Keratinocyte (primary cell): ENCODE measurements at regions not wholly inside any gene's neighbourhood (a gene's known extent, or its start where the extent isn't known, plus 50 kb on each side); places are given as distances from the start of the nearest gene placed in this dataset.

Experiments
- DNase-seq: peaks from one replicate; pipeline ENCODE4 v3.0.0-alpha.2; 2011; ENCODE audit warnings: low read depth, missing footprints, low spot score
- FAIRE-seq: peaks from 2 replicates; lab custom pipeline; 2011; peaks lifted over from hg19 to GRCh38; lab: Jason Lieb, UNC
- H2AFZ ChIP-seq: 2 replicates; pipeline ENCODE4 v1.6.0; 2012; ENCODE audit warnings: low read length, control low read depth, inconsistent platforms; ENCODE audit not compliant: control insufficient read depth
- H3K27ac ChIP-seq: 2 replicates; pipeline ENCODE4 v1.5.1; 2011; ENCODE audit warnings: low read length; ENCODE audit not compliant: control insufficient read depth, insufficient read depth
- H3K27me3 ChIP-seq: 3 replicates; pipeline ENCODE4 v1.6.0; 2011; ENCODE audit warnings: low read length; ENCODE audit not compliant: control insufficient read depth, insufficient read depth; ENCODE audit errors: extremely low read depth
- H3K36me3 ChIP-seq, 2 experiments: 2 replicates in 1 of 2; 3 replicates in 1 of 2; pipeline ENCODE4 v1.5.1; 2011; ENCODE audit warnings: low read length in 2 of 2, mild to moderate bottlenecking in 1 of 2; ENCODE audit not compliant: control insufficient read depth in 2 of 2, insufficient read depth in 2 of 2; ENCODE audit errors: extremely low read depth in 1 of 2
- H3K4me1 ChIP-seq: 3 replicates; pipeline ENCODE4 v1.5.1; 2011; ENCODE audit warnings: low read length; ENCODE audit not compliant: control insufficient read depth, insufficient read depth; ENCODE audit errors: extremely low read depth
- H3K4me2 ChIP-seq: 3 replicates; pipeline ENCODE4 v1.6.0; 2011; ENCODE audit warnings: low read depth, low read length; ENCODE audit not compliant: control insufficient read depth, insufficient read depth; ENCODE audit errors: extremely low read depth
- H3K4me3 ChIP-seq, 3 experiments: fragments of 200-600 bp in 1 of 3; sonication (generic) in 1 of 3; 2 replicates in 2 of 3; 3 replicates in 1 of 3; pipeline ENCODE4 v1.5.1; 2011 to 2016; ENCODE audit warnings: low read length in 3 of 3, mild to moderate bottlenecking in 3 of 3, control low read depth in 2 of 3, inconsistent platforms in 1 of 3, low read depth in 1 of 3, mixed read lengths in 1 of 3, mixed run types in 1 of 3, moderate library complexity in 1 of 3; ENCODE audit not compliant: control insufficient read depth in 2 of 3, insufficient read depth in 2 of 3; ENCODE audit errors: extremely low read depth in 1 of 3
- H3K79me2 ChIP-seq: 2 replicates; pipeline ENCODE4 v1.6.0; 2012; ENCODE audit warnings: low read length; ENCODE audit not compliant: control insufficient read depth, insufficient read depth
- H3K9ac ChIP-seq: 3 replicates; pipeline ENCODE4 v1.6.0; 2011; ENCODE audit warnings: low read length; ENCODE audit not compliant: control insufficient read depth, insufficient read depth; ENCODE audit errors: extremely low read depth
- H3K9me1 ChIP-seq: 3 replicates; pipeline ENCODE4 v1.6.0; 2011; ENCODE audit warnings: low read length; ENCODE audit not compliant: control insufficient read depth, insufficient read depth; ENCODE audit errors: extremely low read depth
- H3K9me3 ChIP-seq: 2 replicates; pipeline ENCODE4 v1.5.1; 2012; ENCODE audit warnings: low read depth, low read length; ENCODE audit not compliant: control insufficient read depth
- H4K20me1 ChIP-seq: 3 replicates; pipeline ENCODE4 v1.6.0; 2011; ENCODE audit warnings: low read length; ENCODE audit not compliant: control insufficient read depth, insufficient read depth; ENCODE audit errors: extremely low read depth
- CTCF ChIP-seq, 3 experiments: IDR thresholded peaks in 1 of 3; conservative IDR thresholded peaks in 1 of 3; optimal IDR thresholded peaks in 1 of 3; 2 replicates in 2 of 3; 3 replicates in 1 of 3; pipeline versions ENCODE3 to v1.5.1; 2011; ENCODE audit warnings: low read length in 3 of 3, mild to moderate bottlenecking in 3 of 3, moderate library complexity in 2 of 3, control low read depth in 1 of 3, inconsistent platforms in 1 of 3; ENCODE audit not compliant: insufficient read depth in 2 of 3; ENCODE audit errors: extremely low read depth in 1 of 3
- EZH2 ChIP-seq: IDR thresholded peaks from one replicate; pipeline ENCODE4 v1.6.1; 2012; ENCODE audit warnings: inconsistent platforms, mild to moderate bottlenecking, low read length, moderate library complexity
- dilution Hi-C: fragments of 300-500 bp; cut with MboI; formaldehyde crosslinking; loops from one replicate; pipeline ENCODE4 v1.7.0; 2020; ENCODE audit warnings: low sequenced_read_pairs; ENCODE audit not compliant: extremely low pct_ligation_motif_present

DNA sequence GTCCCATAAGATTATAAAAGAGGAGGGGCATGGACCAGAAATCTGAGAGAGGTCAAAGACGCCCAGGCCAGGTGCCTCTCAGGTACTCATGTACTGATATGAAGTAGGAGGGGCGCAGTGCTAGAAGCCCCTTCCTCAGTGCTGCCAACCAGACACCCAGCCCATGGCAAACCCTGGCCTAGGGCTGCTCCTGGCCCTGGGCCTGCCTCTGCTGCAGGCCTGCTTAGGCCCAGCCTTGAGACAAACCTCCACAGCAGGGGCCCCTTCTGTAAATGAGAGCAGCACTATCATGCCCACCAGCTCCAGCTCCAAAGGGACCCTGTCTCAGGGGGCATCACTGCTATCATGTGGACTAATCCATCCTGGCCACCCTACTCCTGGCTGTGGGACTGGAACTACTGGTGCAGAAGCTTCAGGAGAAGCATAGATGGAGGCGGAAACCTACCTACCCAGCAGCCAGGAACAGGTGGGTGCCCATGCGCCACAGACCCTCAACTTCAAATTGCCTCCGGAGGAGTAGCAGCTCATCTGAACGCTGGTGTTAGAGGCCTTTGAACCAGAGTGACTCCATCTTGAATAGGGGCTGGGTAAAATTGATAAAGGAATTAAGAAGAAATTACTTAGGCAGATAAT, 72.4 kb upstream of the LGSN start:
- Histone ChIP-seq H3K36me3 (no peaks in the 10 kb centered on the region), H3K9me3 (no peaks in the 10 kb centered on the region), H3K9ac (no peak overlapping the region), H3K4me3 (no peak overlapping the region), H2AFZ (no peak overlapping the region), H3K4me1 (no peaks in the 10 kb centered on the region), H3K79me2 (no peaks in the 10 kb centered on the region), H3K27me3 (no peaks in the 10 kb centered on the region), H3K27ac (no peak overlapping the region), H3K4me2 (no peak overlapping the region), H4K20me1 (no peaks in the 10 kb centered on the region), H3K9me1 (no peaks in the 10 kb centered on the region)
- TF ChIP-seq EZH2 = no peak
- no peak for TF ChIP-seq CTCF (optimal IDR thresholded peaks at IDR 0.05 in 1 of 3, IDR thresholded peaks at IDR 0.05 in 1 of 3, conservative IDR thresholded peaks at IDR 0.05 in 1 of 3; ENCODE audit: extremely low read depth in 1 of 3, insufficient read depth in 2 of 3, low read length in 3 of 3)
- dilution Hi-C loops = no loop called here
- FAIRE-seq = no peak
- no peak for DNase-seq

GRCh38 chr6:63394656-63395308, 75.0 kb upstream of the LGSN start:
- no peak overlapping the region for H3K4me3 ChIP-seq
- no peak overlapping the region for H3K9ac ChIP-seq
- no peak overlapping the region for H3K27ac ChIP-seq
- H2AFZ ChIP-seq = no peak overlapping the region
- no peak overlapping the region for H3K4me2 ChIP-seq
- dilution Hi-C loops = no loop called here
- no peak for DNase-seq
- no peaks in the 10 kb centered on the region for H3K4me1 ChIP-seq
- no peaks in the 10 kb centered on the region for H3K9me3 ChIP-seq
- no peaks in the 10 kb centered on the region for H3K9me1 ChIP-seq
- no peaks in the 10 kb centered on the region for H4K20me1 ChIP-seq
- no peaks in the 10 kb centered on the region for H3K36me3 ChIP-seq
- H3K79me2 ChIP-seq = no peaks in the 10 kb centered on the region
- FAIRE-seq = no peak
- TF ChIP-seq EZH2 = no peak
- TF ChIP-seq CTCF (optimal IDR thresholded peaks at IDR 0.05 in 1 of 3, IDR thresholded peaks at IDR 0.05 in 1 of 3, conservative IDR thresholded peaks at IDR 0.05 in 1 of 3; ENCODE audit: extremely low read depth in 1 of 3, insufficient read depth in 2 of 3, low read length in 3 of 3) = no peak
- H3K27me3 ChIP-seq = no peaks in the 10 kb centered on the region
